GM21381 (cell line): ENCODE measurements at regions not wholly inside any gene's neighbourhood (a gene's known extent, or its start where the extent isn't known, plus 50 kb on each side); places are given as distances from the start of the nearest gene placed in this dataset.
"Not testable (repeated sequence)": the region's sequence is repeated elsewhere in the genome, so short reads cannot be mapped to it uniquely, and the experiment has no call there.

Experiments used
- ATAC-seq: cut with Tn5 transposase; IDR thresholded peaks from one replicate; pipeline ENCODE4 v1.9.1; 2021; ENCODE audit warnings: mild to moderate bottlenecking, moderate library complexity; ENCODE audit not compliant: unreplicated experiment

DNA sequence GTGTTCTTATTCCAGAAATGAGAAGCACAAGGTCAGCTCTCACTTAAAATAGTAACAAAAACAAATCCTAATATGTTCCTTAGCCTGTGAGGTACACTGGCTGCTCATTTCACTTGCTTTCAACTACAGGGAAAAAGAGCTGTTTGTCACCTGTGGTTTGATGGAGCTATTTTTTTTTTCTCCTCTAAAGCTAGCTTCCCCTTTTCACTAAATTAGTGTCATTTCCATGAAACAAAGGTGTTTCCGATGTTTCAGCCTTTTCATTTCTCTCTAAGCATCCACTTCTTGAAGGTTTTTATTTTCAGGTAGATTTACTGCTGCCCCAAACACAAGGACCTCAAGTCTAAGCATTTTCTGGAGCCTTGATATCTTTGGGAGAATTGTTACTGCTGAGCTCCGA is 148.6 kb downstream of the RBMX2 start:
- ATAC-seq: no peak

DNA sequence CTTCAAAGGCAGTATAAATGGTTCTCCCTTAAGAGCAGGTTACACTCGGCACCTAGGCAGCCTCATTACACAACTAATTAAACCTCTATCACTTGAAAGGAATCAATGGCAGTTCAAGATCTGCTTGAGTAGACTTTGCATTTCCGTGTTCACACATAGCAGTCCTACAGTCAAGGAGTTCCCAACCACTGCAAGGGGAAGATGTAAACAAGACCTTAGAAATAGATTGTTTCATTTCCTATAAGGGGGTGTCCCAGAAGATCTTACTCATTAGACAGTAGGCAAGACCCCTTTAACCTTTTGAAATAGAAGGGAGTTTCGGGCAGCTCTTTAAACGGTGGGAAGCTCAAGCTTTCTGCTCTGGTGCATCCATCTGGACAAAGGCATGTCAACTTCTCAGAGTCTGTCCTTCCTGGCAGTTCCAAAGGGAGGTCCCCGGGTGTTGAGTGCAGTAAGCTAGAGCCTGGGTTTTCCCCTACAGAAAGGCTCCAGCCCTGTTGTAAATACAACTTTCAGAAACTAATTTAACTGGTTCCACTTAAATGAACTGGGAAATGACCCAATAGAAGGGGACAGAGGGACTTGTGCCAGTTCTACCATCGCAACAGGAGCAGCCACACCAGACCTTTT is 150.8 kb downstream of the RBMX2 start:
- peak; percentile 61 for ATAC-seq

DNA sequence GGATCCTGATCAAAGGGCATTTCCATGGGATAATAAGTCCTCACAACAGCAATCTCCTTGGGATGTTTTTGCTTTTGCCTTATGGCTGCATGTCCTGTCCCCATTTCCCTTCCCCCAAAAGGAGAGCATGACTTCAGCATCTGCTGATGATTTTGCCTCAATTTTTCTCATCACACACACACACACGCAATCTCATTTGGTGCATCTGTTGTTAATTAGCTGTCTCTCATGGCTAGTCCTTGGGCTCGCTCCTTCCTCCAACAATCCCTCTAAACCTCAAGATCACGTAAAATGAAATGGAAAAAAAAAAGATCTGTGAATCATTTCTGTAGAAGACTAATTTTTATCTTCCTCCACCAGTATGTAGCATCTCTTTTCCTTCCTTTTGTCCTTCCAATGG is 153.6 kb downstream of the RBMX2 start:
- ATAC-seq: no peak

DNA sequence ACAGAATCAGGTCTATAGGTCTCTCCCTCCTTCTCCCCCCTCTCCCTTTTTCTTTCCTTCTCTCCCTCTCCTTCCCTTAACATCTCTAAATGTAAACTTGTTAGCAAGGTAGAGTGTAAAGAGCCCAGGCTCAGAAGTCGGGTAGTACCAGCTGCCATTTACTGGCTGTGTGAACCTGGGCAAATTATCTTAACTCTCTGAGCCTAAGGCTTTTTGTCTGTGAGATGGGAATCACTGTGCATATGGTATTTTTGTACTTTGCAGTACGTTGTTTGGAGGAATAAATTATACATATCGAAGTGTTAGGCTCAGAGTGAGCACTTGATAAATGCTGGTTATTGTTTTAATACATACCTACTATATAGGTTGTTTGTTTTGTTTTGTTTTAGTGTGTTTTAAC is 154.0 kb downstream of the RBMX2 start:
- ATAC-seq: no peak

DNA sequence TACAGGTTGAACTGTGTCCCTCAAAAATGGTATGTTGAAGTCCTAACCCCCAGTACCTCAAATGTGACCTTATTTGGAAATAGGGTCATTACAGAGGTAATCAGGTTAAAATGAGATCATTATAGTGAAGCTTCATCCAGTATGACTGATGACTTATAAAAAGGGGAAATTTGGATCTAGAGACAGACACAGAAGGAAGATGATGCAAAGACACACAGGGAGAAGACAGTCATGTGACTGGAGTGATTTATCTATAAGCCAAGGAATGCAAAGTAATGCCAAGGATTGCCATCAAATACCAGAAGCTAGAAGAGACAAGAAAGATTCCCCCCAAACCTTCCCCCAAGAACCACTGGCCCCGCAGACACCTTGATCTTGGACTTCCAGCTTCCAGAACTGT is 155.2 kb downstream of the RBMX2 start:
- no peak for ATAC-seq

DNA sequence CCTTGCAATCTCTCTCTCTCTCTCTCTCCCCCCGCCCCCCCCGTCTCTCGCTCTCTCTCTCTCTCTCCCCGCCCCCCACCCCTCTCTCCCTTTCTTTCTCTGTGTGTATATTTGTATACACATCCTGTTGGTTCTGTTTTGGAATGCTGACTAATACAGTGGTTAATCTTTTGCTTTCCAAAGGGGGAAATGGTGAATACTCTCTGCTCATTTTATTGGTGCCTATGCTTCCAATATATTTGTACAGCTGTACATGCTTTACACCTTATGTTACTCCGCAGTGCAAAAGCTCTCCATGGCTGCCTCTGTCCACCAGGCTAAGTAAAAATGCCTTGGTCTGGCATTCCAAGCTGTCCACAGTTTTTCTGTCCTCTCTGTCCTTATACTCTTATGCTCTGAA is 158.8 kb downstream of the RBMX2 start:
- ATAC-seq: no peak

DNA sequence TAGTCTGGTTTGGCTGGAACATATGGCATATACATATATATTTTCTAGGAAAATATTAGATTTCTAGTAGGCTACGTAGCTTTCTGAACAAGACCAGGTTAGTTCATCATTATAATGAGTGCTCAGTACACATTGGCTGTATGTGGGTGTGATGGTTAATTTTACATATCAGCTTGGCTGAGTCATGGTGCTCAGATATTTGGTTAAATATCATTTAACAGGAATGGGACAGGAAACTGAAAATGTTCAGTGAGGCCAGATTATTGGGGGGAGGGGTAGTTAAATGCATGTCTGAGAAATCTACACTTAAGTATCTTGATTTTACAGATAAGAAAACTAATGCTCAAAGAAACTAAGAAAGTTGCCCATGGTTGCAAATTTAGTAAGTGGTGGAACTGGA is 160.1 kb downstream of the RBMX2 start:
- no peak for ATAC-seq

DNA sequence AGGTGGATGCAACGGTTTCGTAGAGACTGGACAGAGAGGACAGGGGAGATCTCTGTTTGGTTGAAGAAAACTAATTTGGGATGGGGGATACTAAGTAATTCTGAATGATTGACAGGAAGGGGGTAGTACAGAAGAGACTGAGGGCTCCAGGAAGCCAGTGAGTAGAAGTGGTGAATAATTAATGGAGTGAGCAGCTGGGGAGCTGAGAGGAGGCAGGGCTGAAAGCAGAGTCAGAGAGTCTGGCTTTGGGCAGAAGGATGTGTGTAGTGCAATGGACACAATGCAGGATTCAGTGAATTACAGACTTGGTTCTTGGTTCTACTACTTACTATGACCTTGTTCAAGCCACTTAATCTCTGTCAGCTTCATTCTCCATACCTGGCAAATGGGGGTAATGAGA is 161.7 kb downstream of the RBMX2 start:
- no peak for ATAC-seq

DNA sequence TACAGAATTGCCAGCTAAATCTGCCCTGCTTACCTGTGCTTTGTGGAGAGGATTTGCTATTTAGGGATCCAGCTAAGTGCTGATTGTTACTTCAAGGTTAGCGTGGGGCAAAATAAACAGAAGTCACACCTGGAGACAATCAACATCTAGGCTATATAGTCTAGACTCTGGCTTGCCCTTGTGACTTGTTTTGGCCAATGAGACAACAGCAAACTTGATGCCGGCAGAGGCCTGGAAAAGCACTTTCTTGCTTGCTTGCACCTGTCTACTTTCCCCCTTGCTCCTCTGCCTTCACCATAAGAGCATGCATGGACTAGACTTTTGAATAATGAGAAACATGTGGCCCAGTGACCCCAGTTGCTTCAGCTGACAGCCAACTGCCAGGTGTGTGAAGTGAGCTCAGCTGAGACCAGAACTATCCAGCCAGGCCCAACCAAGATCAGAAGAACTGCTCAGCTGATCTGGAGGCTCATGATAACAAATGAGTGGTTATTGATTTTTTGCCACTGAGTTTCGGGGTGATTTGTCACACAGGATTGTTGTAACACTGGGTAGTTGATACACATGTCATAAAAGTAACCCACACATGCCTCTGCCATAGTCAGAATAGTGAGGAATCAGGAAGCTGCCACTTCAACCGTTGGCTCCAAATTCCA is 164.4 kb downstream of the RBMX2 start:
- no peak for ATAC-seq

DNA sequence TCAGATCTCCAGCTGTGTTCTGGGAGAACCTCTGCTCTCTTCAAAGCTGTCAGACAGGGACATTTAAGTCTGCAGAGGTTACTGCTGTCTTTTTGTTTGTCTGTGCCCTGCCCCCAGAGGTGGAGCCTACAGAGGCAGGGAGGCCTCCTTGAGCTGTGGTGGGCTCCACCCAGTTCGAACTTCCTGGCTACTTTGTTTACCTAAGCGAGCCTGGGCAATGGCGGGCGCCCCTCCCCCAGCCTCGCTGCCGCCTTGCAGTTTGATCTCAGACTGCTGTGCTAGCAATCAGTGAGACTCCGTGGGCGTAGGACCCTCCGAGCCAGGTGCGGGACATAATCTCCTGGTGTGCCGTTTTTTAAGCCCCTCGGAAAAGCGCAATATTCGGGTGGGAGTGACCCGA is 171.2 kb downstream of the RBMX2 start:
- ATAC-seq: not testable (repeated sequence)
